ENCODE measurements at regions not wholly inside any gene's neighbourhood (a gene's known extent, or its start where the extent isn't known, plus 50 kb on each side); places are given as distances from the start of the nearest gene placed in this dataset.
"Not testable (repeated sequence)": the region's sequence is repeated elsewhere in the genome, so short reads cannot be mapped to it uniquely, and the experiment has no call there.

DNA sequence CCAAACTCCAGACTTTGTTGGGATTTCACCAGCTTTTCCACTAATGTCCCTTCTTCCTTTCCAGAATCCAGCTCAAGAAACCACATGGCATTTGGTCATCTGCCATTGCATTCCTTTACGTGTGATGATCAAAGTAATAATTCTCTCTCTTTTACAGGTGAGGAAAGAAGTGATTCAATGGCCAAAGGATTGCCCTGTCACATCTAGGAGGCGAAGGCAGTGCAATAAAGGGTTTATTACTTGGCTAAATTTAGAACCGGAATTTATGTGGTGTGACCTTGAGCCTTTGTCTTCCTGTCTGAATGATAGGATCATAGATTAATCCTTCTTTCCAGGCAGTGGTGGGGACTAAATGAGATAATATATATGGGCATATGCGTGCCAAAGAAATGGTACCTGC is 58.3 kb upstream of the COBL start:
- Histone ChIP-seq H3K4me1 (ENCODE audit: control insufficient read depth in 5 of 5, insufficient read depth in 5 of 5, low read length in 5 of 5) (no peaks in the 10 kb centered on the region), H3K4me3 (ENCODE audit: low read depth in 1 of 5, low read length in 5 of 5) (no peak overlapping the region), H3K9ac (ENCODE audit: low read length in 5 of 5) (no peak overlapping the region), H3K9me3 (ENCODE audit: control insufficient read depth in 5 of 5, low read length in 5 of 5) (no peaks in the 10 kb centered on the region), H3K36me3 (ENCODE audit: control insufficient read depth in 5 of 5, insufficient read depth in 5 of 5, low read length in 5 of 5) (no peaks in the 10 kb centered on the region), H3K27ac (ENCODE audit: low read depth, low read length) (no peak overlapping the region), H3K27me3 (ENCODE audit: control insufficient read depth in 5 of 5, insufficient read depth in 4 of 5, low read length in 5 of 5) (no peaks in the 10 kb centered on the region)

DNA sequence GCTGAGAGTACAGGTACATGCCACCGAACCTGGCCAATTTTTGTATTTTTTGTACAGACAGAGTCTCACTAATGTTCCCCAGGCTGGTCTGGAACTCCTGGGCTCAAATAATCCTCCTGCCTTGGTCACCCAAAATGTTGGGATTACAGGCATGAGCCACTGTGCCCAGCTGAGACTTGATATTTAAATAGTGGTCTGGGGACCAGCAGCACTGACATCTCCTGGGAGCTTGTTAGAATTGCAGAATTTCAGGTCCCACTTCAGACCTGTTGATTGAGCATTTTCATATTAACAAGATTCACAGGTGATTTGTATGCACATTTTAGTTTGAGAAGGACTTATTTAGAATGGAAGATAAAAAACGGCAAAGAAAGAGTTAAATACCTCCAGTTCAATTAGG is 57.0 kb upstream of the COBL start:
- H3K4me3 ChIP-seq (ENCODE audit: low read depth in 1 of 5, low read length in 5 of 5); H3K27ac ChIP-seq (ENCODE audit: low read depth, low read length); H3K27me3 ChIP-seq (ENCODE audit: control insufficient read depth in 5 of 5, insufficient read depth in 4 of 5, low read length in 5 of 5); H3K9me3 ChIP-seq (ENCODE audit: control insufficient read depth in 5 of 5, low read length in 5 of 5); H3K9ac ChIP-seq (ENCODE audit: low read length in 5 of 5); H3K36me3 ChIP-seq (ENCODE audit: control insufficient read depth in 5 of 5, insufficient read depth in 5 of 5, low read length in 5 of 5); H3K4me1 ChIP-seq (ENCODE audit: control insufficient read depth in 5 of 5, insufficient read depth in 5 of 5, low read length in 5 of 5): not testable (repeated sequence)

- Histone ChIP-seq H3K4me1 (ENCODE audit: control insufficient read depth in 5 of 5, insufficient read depth in 5 of 5, low read length in 5 of 5) (no peaks in the 10 kb centered on the region), H3K9ac (ENCODE audit: low read length in 5 of 5) (no peak overlapping the region), H3K27ac (ENCODE audit: low read depth, low read length) (no peak overlapping the region), H3K9me3 (ENCODE audit: control insufficient read depth in 5 of 5, low read length in 5 of 5) (no peaks in the 10 kb centered on the region), H3K27me3 (ENCODE audit: control insufficient read depth in 5 of 5, insufficient read depth in 4 of 5, low read length in 5 of 5) (peaks cover 0 to 3% (median 0%) of the 10 kb centered on the region in 5 donors), H3K4me3 (ENCODE audit: low read depth in 1 of 5, low read length in 5 of 5) (no peak overlapping the region), H3K36me3 (ENCODE audit: control insufficient read depth in 5 of 5, insufficient read depth in 5 of 5, low read length in 5 of 5) (no peaks in the 10 kb centered on the region)
Observed at GRCh38 chr7:51369746-51370145, 53.1 kb upstream of the COBL start.

GRCh38 chr7:51369228-51369627 is 52.6 kb upstream of the COBL start:
- H3K9me3 ChIP-seq (ENCODE audit: control insufficient read depth in 5 of 5, low read length in 5 of 5); H3K36me3 ChIP-seq (ENCODE audit: control insufficient read depth in 5 of 5, insufficient read depth in 5 of 5, low read length in 5 of 5); H3K27me3 ChIP-seq (ENCODE audit: control insufficient read depth in 5 of 5, insufficient read depth in 4 of 5, low read length in 5 of 5); H3K4me3 ChIP-seq (ENCODE audit: low read depth in 1 of 5, low read length in 5 of 5); H3K9ac ChIP-seq (ENCODE audit: low read length in 5 of 5); H3K4me1 ChIP-seq (ENCODE audit: control insufficient read depth in 5 of 5, insufficient read depth in 5 of 5, low read length in 5 of 5); H3K27ac ChIP-seq (ENCODE audit: low read depth, low read length): not testable (repeated sequence)

GRCh38 chr7:51368334-51368733 is 51.7 kb upstream of the COBL start:
- Histone ChIP-seq H3K27ac (ENCODE audit: low read depth, low read length) (no peak overlapping the region), H3K9me3 (ENCODE audit: control insufficient read depth in 5 of 5, low read length in 5 of 5) (no peaks in the 10 kb centered on the region), H3K4me1 (ENCODE audit: control insufficient read depth in 5 of 5, insufficient read depth in 5 of 5, low read length in 5 of 5) (no peaks in the 10 kb centered on the region), H3K4me3 (ENCODE audit: low read depth in 1 of 5, low read length in 5 of 5) (no peak overlapping the region), H3K27me3 (ENCODE audit: control insufficient read depth in 5 of 5, insufficient read depth in 4 of 5, low read length in 5 of 5) (peaks cover 0 to 3% (median 0%) of the 10 kb centered on the region in 5 donors), H3K9ac (ENCODE audit: low read length in 5 of 5) (no peak overlapping the region), H3K36me3 (ENCODE audit: control insufficient read depth in 5 of 5, insufficient read depth in 5 of 5, low read length in 5 of 5) (no peaks in the 10 kb centered on the region)

DNA sequence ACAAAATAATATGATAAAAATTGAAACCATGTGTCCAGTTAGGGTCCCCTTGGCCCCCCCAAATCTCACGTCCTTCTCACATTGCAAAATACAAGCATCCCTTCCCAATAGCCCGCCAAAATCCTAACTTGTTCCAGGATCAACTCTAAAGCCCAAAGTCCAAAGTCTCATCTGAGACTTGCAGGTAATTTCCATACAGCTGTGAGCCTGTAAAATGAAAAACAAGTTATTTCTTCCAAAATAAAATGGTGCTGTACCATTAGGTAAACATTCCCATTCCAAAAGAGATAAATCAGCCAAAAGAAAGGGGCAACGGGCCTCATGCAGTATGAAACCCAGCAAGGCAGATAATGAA is 51.0 kb upstream of the COBL start:
- Histone ChIP-seq H3K9ac (ENCODE audit: low read length in 5 of 5) (no peak overlapping the region), H3K4me3 (ENCODE audit: low read depth in 1 of 5, low read length in 5 of 5) (no peak overlapping the region), H3K27me3 (ENCODE audit: control insufficient read depth in 5 of 5, insufficient read depth in 4 of 5, low read length in 5 of 5) (peaks cover 0 to 3% (median 0%) of the 10 kb centered on the region in 5 donors), H3K36me3 (ENCODE audit: control insufficient read depth in 5 of 5, insufficient read depth in 5 of 5, low read length in 5 of 5) (no peaks in the 10 kb centered on the region), H3K4me1 (ENCODE audit: control insufficient read depth in 5 of 5, insufficient read depth in 5 of 5, low read length in 5 of 5) (no peaks in the 10 kb centered on the region), H3K27ac (ENCODE audit: low read depth, low read length) (no peak overlapping the region), H3K9me3 (ENCODE audit: control insufficient read depth in 5 of 5, low read length in 5 of 5) (peaks cover 0 to 2% (median 0%) of the 10 kb centered on the region in 5 donors)

GRCh38 chr7:51366930-51367613 is 50.5 kb upstream of the COBL start:
- Histone ChIP-seq H3K27me3 (ENCODE audit: control insufficient read depth in 5 of 5, insufficient read depth in 4 of 5, low read length in 5 of 5) (peaks cover 0 to 3% (median 0%) of the 10 kb centered on the region in 5 donors), H3K27ac (ENCODE audit: low read depth, low read length) (no peak overlapping the region), H3K4me1 (ENCODE audit: control insufficient read depth in 5 of 5, insufficient read depth in 5 of 5, low read length in 5 of 5) (no peaks in the 10 kb centered on the region), H3K36me3 (ENCODE audit: control insufficient read depth in 5 of 5, insufficient read depth in 5 of 5, low read length in 5 of 5) (no peaks in the 10 kb centered on the region), H3K4me3 (ENCODE audit: low read depth in 1 of 5, low read length in 5 of 5) (no peak overlapping the region), H3K9ac (ENCODE audit: low read length in 5 of 5) (no peak overlapping the region), H3K9me3 (ENCODE audit: control insufficient read depth in 5 of 5, low read length in 5 of 5) (peaks cover 0 to 2% (median 0%) of the 10 kb centered on the region in 5 donors)

All from subcutaneous abdominal adipose tissue (tissue), 5 donors.